GM12878 (cell line): ENCODE measurements at regions not wholly inside any gene's neighbourhood (a gene's known extent, or its start where the extent isn't known, plus 50 kb on each side); places are given as distances from the start of the nearest gene placed in this dataset.

Experiments
- ATAC-seq: fragments of 200-7000 bp; cut with Tn5 transposase; 3 replicates; pipeline ENCODE4 v1.9.1; 2020; ENCODE audit warnings: mild to moderate bottlenecking, moderate library complexity
- BruUV-seq: library from RNA; stranded (reverse); fragments of 400-500 nt; replicated peaks from 2 replicates; lab custom pipeline; 2021; lab: Mats Ljungman, UMichigan
- CTCF ChIA-PET: fragments of 300-600 bp; sonication (Branson Sonifier 250); formaldehyde crosslinking; extraction: SDS; loops from one replicate; lab custom pipeline; 2021; ENCODE audit warnings: inconsistent platforms; lab: Yijun Ruan, JAX
- POLR2A ChIA-PET: fragments of 350-600 bp; formaldehyde crosslinking; extraction: SDS; loops from one replicate; lab custom pipeline; 2021; ENCODE audit warnings: inconsistent platforms; lab: Charles Lee
- RAD21 ChIA-PET: fragments of 300-600 bp; sonication (Branson Sonifier 250); formaldehyde crosslinking; loops from one replicate; lab custom pipeline; 2023; ENCODE audit warnings: antibody characterized with exemption; ENCODE audit not compliant: unreplicated experiment; lab: Charles Lee
- SMC1A ChIA-PET: fragments of 300-600 bp; sonication (Branson Sonifier 250); formaldehyde crosslinking; loops from one replicate; lab custom pipeline; 2023; ENCODE audit not compliant: unreplicated experiment, uncharacterized antibody; lab: Charles Lee
- DNase-seq: peaks from one replicate; pipeline ENCODE4 v3.0.0-alpha.2; 2011; ENCODE audit warnings: low read depth, low spot score
- FAIRE-seq: peaks from 3 replicates; lab custom pipeline; 2011; peaks lifted over from hg19 to GRCh38; lab: Jason Lieb, UNC
- H2AFZ ChIP-seq: 2 replicates; pipeline ENCODE4 v1.6.0; 2011; ENCODE audit warnings: low read depth, low read length, control low read depth; ENCODE audit not compliant: control insufficient read depth
- H3K27ac ChIP-seq: 2 replicates; pipeline ENCODE4 v1.5.1; 2011; ENCODE audit warnings: control low read depth; ENCODE audit not compliant: control insufficient read depth, insufficient read depth
- H3K27me3 ChIP-seq, 2 experiments: replicated peaks in 1 of 2; 2 replicates each; pipeline versions ENCODE4 v1.6.0 to v1.6.1; 2011; ENCODE audit warnings: low read length in 1 of 2; ENCODE audit not compliant: control insufficient read depth in 2 of 2, insufficient read depth in 2 of 2
- H3K36me3 ChIP-seq, 2 experiments: 2 replicates each; pipeline ENCODE4 v1.5.1; 2011; ENCODE audit warnings: low read length in 1 of 2; ENCODE audit not compliant: control insufficient read depth in 2 of 2, insufficient read depth in 2 of 2
- H3K4me1 ChIP-seq: 2 replicates; pipeline ENCODE4 v1.6.1; 2011; ENCODE audit warnings: mild to moderate bottlenecking, low read length, moderate library complexity, mixed read lengths; ENCODE audit not compliant: control insufficient read depth, insufficient read depth
- H3K4me2 ChIP-seq: 2 replicates; pipeline ENCODE4 v1.6.0; 2011; ENCODE audit warnings: control low read depth; ENCODE audit not compliant: control insufficient read depth, insufficient read depth
- H3K4me3 ChIP-seq: fragments of 200-600 bp; sonication (generic); 2 replicates; pipeline ENCODE4 v1.5.1; 2016
- H3K79me2 ChIP-seq: 2 replicates; pipeline ENCODE4 v1.6.0; 2011; ENCODE audit warnings: low read length; ENCODE audit not compliant: control insufficient read depth, insufficient read depth
- H3K9ac ChIP-seq: 2 replicates; pipeline ENCODE4 v1.8.0; 2011; ENCODE audit warnings: low read length, control low read depth, mixed read lengths; ENCODE audit not compliant: control insufficient read depth, insufficient read depth
- H3K9me3 ChIP-seq: replicated peaks from 3 replicates; pipeline ENCODE4 v1.5.1; 2011; ENCODE audit warnings: mild to moderate bottlenecking, low read length; ENCODE audit not compliant: control insufficient read depth, insufficient read depth
- H4K20me1 ChIP-seq: 2 replicates; pipeline ENCODE4 v1.6.0; 2011; ENCODE audit not compliant: control insufficient read depth, insufficient read depth
- ATF7 ChIP-seq: fragments of 450-650 bp; IDR thresholded peaks from 2 replicates; pipeline ENCODE4 v1.6.1; 2016; ENCODE audit warnings: low read depth, mild to moderate bottlenecking
- JUNB ChIP-seq: IDR thresholded peaks from 2 replicates; pipeline ENCODE4 v1.6.1; 2016; ENCODE audit warnings: antibody characterized with exemption, mild to moderate bottlenecking
- KDM1A ChIP-seq: fragments of 200-600 bp; sonication (generic); IDR thresholded peaks from 2 replicates; pipeline ENCODE4 v1.6.1; 2016; ENCODE audit warnings: borderline replicate concordance
- MEF2A ChIP-seq: IDR thresholded peaks from 2 replicates; pipeline ENCODE4 v1.6.1; 2011; ENCODE audit warnings: low read depth, mild to moderate bottlenecking, low read length, moderate library complexity; ENCODE audit not compliant: insufficient read depth
- PRDM15 ChIP-seq: fragments of 450-650 bp; formaldehyde crosslinking; IDR thresholded peaks from 2 replicates; pipeline ENCODE4 v1.4.0; 2020; ENCODE audit warnings: mild to moderate bottlenecking, moderate library complexity
- RAD21 ChIP-seq: IDR thresholded peaks from 2 replicates; pipeline ENCODE4 v1.6.1; 2011; ENCODE audit warnings: mild to moderate bottlenecking, low read depth, low read length, moderate library complexity; ENCODE audit not compliant: insufficient read depth
- REST ChIP-seq: IDR thresholded peaks from 2 replicates; pipeline ENCODE4 v1.6.1; 2012; ENCODE audit warnings: mild to moderate bottlenecking, low read depth, low read length
- RFX5 ChIP-seq: IDR thresholded peaks from 2 replicates; pipeline ENCODE4 v1.6.1; 2011; ENCODE audit warnings: low read depth, low read length, improper control_type of control experiment
- SIX5 ChIP-seq: IDR thresholded peaks from 2 replicates; pipeline ENCODE4 v1.6.1; 2011; ENCODE audit warnings: mild to moderate bottlenecking, low read depth, low read length, moderate library complexity; ENCODE audit not compliant: severe bottlenecking
- SMC3 ChIP-seq: IDR thresholded peaks from 2 replicates; pipeline ENCODE4 v1.6.1; 2011; ENCODE audit warnings: low read length, improper control_type of control experiment, borderline replicate concordance
- TARDBP ChIP-seq: IDR thresholded peaks from 2 replicates; pipeline ENCODE4 v1.6.1; 2016; ENCODE audit warnings: borderline replicate concordance
- USF2 ChIP-seq: IDR thresholded peaks from 2 replicates; pipeline ENCODE4 v1.6.1; 2011; ENCODE audit warnings: low read depth, low read length, improper control_type of control experiment, borderline replicate concordance
- YBX1 ChIP-seq: fragments of 450-650 bp; IDR thresholded peaks from 2 replicates; pipeline ENCODE4 v1.6.1; 2016; ENCODE audit warnings: antibody characterized with exemption
- ZZZ3 ChIP-seq: IDR thresholded peaks from 2 replicates; pipeline ENCODE4 v1.6.1; 2011; ENCODE audit warnings: low read depth; ENCODE audit not compliant: control insufficient read depth, insufficient read length
- WGBS: methylation state at CpG from one replicate; pipeline ENCODE4 v1.1.6; 2016; ENCODE audit warnings: low lambda C conversion rate; ENCODE audit not compliant: insufficient replicate concordance, insufficient coverage; ENCODE audit errors: missing lambda C conversion rate; 5-methylcytosine and 5-hydroxymethylcytosine counted together
- in situ Hi-C: fragments of 300-500 bp; cut with MboI; formaldehyde crosslinking; loops from 9 replicates; pipeline ENCODE4 v1.14.3; 2018; ENCODE audit warnings: mixed read lengths
- intact Hi-C: fragments of 100-400 bp; cut with micrococcal nuclease; formaldehyde crosslinking; loops from one replicate; pipeline ENCODE4 v1.14.2; 2022; ENCODE audit not compliant: unreplicated experiment

- TF ChIP-seq PRDM15 (CRISPR knock-in tag) (no peak), RFX5 (no peak)
Observed at GRCh38 chr7:85392326-85392725, 205.5 kb upstream of the SEMA3D start (continued).

- ChIA-PET RAD21 (no interaction called here), SMC1A (no interaction called here)
- TF ChIP-seq ATF7 (no peak), ZZZ3 (no peak), RFX5 (no peak), SIX5 (no peak), MEF2A (no peak), JUNB (no peak), TARDBP (no peak), USF2 (no peak), REST (no peak), SMC3 (no peak), YBX1 (no peak), KDM1A (no peak), RAD21 (no peak)
Observed at GRCh38 chr7:85386460-85386859, 199.6 kb upstream of the SEMA3D start.

More at GRCh38 chr7:85386460-85386859, 199.6 kb upstream of the SEMA3D start:
- BruUV-seq = no TSS peak
- H3K9ac ChIP-seq = no peak overlapping the region
- ChIA-PET CTCF (no interaction called here), POLR2A (no interaction called here)
- H4K20me1 ChIP-seq = no peaks in the 10 kb centered on the region
- H3K4me1 ChIP-seq = no peaks in the 10 kb centered on the region
- H3K9me3 ChIP-seq = no peaks in the 10 kb centered on the region
- no peak overlapping the region for H3K4me3 ChIP-seq
- no peaks in the 10 kb centered on the region for H3K79me2 ChIP-seq
- H3K27me3 ChIP-seq = no peaks in the 10 kb centered on the region
- 44% methylated on average over 1 of the region's 1 CpG for WGBS
- in situ Hi-C loops = no loop called here
- ATAC-seq (no peak), FAIRE-seq (no peak), DNase-seq (no peak)
- H3K27ac ChIP-seq = no peak overlapping the region
- no peaks in the 10 kb centered on the region for H3K36me3 ChIP-seq
- intact Hi-C loops = no loop called here
- H3K4me2 ChIP-seq = no peak overlapping the region
- no peak overlapping the region for H2AFZ ChIP-seq
